Duodenal mucosa (tissue), 2 donors: ENCODE measurements at regions not wholly inside any gene's neighbourhood (a gene's known extent, or its start where the extent isn't known, plus 50 kb on each side); places are given as distances from the start of the nearest gene placed in this dataset.

Experiments
- H3K27ac ChIP-seq: one replicate; pipeline ENCODE4 v1.7.0; 2013; ENCODE audit warnings: low read depth, low read length
- H3K27me3 ChIP-seq, 2 donors: one replicate each; pipeline ENCODE4 v1.7.0; 2013; ENCODE audit warnings: low read length in 2 of 2, control low read depth in 1 of 2; ENCODE audit not compliant: insufficient read depth in 2 of 2, control insufficient read depth in 1 of 2
- H3K36me3 ChIP-seq, 2 donors: one replicate each; pipeline ENCODE4 v1.7.0; 2013; ENCODE audit warnings: low read length in 2 of 2, control low read depth in 1 of 2; ENCODE audit not compliant: insufficient read depth in 2 of 2, control insufficient read depth in 1 of 2
- H3K4me1 ChIP-seq, 2 donors: one replicate each; pipeline ENCODE4 v1.7.0; 2013; ENCODE audit warnings: low read length in 2 of 2, control low read depth in 1 of 2; ENCODE audit not compliant: insufficient read depth in 2 of 2, control insufficient read depth in 1 of 2
- H3K4me3 ChIP-seq, 2 donors: one replicate each; pipeline ENCODE4 v1.7.0; 2013; ENCODE audit warnings: low read length in 2 of 2, low read depth in 1 of 2
- H3K9ac ChIP-seq, 2 donors: one replicate each; pipeline ENCODE4 v1.7.0; 2013; ENCODE audit warnings: low read length in 2 of 2, low read depth in 1 of 2
- H3K9me3 ChIP-seq, 2 donors: one replicate each; pipeline ENCODE4 v1.7.0; 2013; ENCODE audit warnings: low read length in 2 of 2, control low read depth in 1 of 2; ENCODE audit not compliant: control insufficient read depth in 1 of 2

DNA sequence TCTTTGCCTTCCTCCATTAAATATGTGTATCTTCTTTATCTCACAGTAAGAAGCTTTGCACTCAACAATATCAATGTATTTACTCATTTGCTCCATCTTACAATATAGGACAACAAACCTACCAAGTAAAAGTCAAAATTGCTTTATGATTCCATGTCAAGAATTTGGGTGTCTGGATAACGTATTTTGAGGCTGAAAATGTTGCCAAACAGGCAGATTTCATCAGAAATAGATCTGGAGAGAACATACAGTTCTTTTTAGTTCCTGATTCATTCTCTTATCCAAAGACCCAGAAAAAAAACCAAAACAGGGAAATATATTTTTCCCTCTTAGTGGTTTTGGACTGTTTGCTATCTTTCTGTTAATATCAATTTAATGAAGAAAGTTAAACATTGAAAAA is 621.1 kb downstream of the STK39 start:
- no peak overlapping the region for H3K9ac ChIP-seq
- H3K9me3 ChIP-seq, result no peaks in the 10 kb centered on the region
- no peaks in the 10 kb centered on the region for H3K4me1 ChIP-seq
- H3K27me3 ChIP-seq, result no peaks in the 10 kb centered on the region
- H3K36me3 ChIP-seq, result no peaks in the 10 kb centered on the region
- no peak overlapping the region for H3K4me3 ChIP-seq
- no peak overlapping the region for H3K27ac ChIP-seq

DNA sequence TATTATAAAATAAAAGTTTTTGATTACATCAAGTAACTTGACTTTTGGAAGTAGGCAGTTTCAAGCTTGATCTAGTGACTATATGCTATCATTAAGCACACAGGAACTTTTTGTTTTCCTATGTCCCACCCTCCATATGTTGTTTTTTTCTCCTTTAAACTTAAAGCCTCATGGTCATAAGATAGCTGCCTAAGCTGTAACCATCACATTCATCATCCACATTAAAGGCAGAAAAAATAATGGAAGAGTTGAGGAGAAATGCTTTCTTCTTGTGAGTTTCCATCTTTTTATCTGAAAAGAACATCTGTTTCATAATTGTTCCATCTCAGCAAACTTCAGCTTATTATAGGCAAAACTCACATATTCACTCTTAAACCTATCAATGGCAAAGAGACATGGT is 630.4 kb downstream of the STK39 start:
- no peak overlapping the region for H3K4me3 ChIP-seq
- no peaks in the 10 kb centered on the region for H3K9me3 ChIP-seq
- no peaks in the 10 kb centered on the region for H3K27me3 ChIP-seq
- no peaks in the 10 kb centered on the region for H3K36me3 ChIP-seq
- no peaks in the 10 kb centered on the region for H3K4me1 ChIP-seq
- H3K27ac ChIP-seq, result no peak overlapping the region
- H3K9ac ChIP-seq, result no peak overlapping the region

DNA sequence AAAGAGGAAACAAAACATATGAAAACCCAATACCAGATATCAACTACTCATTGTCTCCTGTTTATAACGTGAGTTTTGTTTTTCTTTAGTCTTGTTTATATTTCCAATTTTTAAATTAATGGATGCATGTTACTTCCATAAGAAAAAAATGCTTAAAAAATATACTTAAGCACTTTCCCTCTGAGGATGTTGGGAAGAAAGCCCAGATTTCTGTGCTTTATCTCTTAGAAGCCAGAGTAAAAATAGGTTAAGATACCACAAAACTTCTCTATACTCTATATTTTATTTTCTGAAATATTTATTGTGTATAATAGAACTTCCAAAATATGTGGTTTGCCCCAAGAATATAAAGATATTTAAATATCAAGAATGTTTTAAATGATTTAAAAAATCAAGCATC is 633.9 kb downstream of the STK39 start:
- no peaks in the 10 kb centered on the region for H3K4me1 ChIP-seq
- no peak overlapping the region for H3K27ac ChIP-seq
- H3K4me3 ChIP-seq, result no peak overlapping the region
- no peaks in the 10 kb centered on the region for H3K9me3 ChIP-seq
- no peaks in the 10 kb centered on the region for H3K27me3 ChIP-seq
- no peaks in the 10 kb centered on the region for H3K36me3 ChIP-seq
- H3K9ac ChIP-seq, result no peak overlapping the region

DNA sequence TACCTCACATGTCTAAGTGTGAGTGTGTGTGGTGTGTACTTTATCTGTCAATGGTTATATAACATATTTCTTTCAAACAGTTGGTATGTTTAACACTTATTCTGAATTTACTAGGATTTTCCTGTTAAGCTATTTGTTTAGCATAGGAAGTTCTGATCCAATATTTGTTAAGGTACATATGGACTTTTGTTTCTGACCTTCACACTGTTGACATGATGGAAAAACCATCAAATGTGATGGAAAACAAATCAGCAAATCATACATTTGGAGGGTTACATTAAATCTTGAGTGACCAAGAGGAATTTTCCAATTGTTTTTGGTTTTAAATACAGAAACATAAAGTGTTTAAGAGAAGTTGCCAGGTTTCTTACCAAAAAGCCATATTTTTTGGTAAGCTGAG is 638.9 kb downstream of the STK39 start:
- H3K9ac ChIP-seq, result no peak overlapping the region
- no peaks in the 10 kb centered on the region for H3K27me3 ChIP-seq
- no peaks in the 10 kb centered on the region for H3K9me3 ChIP-seq

DNA sequence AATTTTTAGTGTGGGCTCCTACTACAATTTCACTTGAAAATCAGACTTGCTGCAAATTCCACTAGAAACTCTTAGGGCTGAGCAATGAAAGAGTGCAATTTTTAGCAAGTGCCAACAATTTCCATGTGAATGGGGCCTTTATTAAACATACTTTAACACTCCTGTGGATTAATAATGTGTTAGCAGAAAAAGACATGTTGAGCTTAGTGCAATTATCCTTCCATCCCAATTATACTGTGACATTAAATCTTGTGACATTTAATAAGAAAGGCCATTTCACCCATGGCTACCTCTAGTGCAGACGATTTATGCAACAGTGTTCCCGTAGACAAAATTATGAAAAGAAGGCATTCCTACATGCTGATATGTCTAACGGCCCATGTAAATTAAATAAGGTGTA is 639.7 kb downstream of the STK39 start:
- H3K4me3 ChIP-seq, result no peak overlapping the region
- no peaks in the 10 kb centered on the region for H3K9me3 ChIP-seq
- H3K36me3 ChIP-seq, result no peaks in the 10 kb centered on the region
- H3K27ac ChIP-seq, result no peak overlapping the region
- H3K9ac ChIP-seq, result no peak overlapping the region
- no peaks in the 10 kb centered on the region for H3K27me3 ChIP-seq
- H3K4me1 ChIP-seq, result no peaks in the 10 kb centered on the region

More for the DNA sequence above, 638.9 kb downstream of the STK39 start:
- H3K27ac ChIP-seq, result no peak overlapping the region
- no peak overlapping the region for H3K4me3 ChIP-seq
- H3K4me1 ChIP-seq, result no peaks in the 10 kb centered on the region
- H3K36me3 ChIP-seq, result no peaks in the 10 kb centered on the region

DNA sequence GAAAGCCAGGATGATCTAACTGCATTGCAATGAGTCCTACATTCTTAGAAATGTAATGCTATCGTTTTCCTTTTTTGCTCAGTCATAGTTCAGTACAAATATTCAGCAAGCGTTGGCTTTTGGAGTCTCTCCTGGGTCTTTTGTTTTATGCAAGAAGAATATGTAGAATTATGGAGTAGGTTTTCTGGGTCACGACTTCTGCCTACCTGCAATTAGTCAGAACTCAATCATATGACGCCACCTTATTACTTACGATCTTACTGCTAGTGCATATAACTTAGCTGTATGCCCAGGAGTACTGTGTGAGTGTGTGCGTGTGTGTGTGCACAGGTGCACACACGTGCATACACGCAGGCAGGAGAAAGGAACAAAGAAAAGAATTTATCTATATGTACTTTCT is 640.2 kb downstream of the STK39 start:
- no peak overlapping the region for H3K9ac ChIP-seq
- no peaks in the 10 kb centered on the region for H3K9me3 ChIP-seq
- H3K36me3 ChIP-seq, result no peaks in the 10 kb centered on the region
- no peaks in the 10 kb centered on the region for H3K27me3 ChIP-seq
- no peaks in the 10 kb centered on the region for H3K4me1 ChIP-seq
- no peak overlapping the region for H3K4me3 ChIP-seq
- H3K27ac ChIP-seq, result no peak overlapping the region

DNA sequence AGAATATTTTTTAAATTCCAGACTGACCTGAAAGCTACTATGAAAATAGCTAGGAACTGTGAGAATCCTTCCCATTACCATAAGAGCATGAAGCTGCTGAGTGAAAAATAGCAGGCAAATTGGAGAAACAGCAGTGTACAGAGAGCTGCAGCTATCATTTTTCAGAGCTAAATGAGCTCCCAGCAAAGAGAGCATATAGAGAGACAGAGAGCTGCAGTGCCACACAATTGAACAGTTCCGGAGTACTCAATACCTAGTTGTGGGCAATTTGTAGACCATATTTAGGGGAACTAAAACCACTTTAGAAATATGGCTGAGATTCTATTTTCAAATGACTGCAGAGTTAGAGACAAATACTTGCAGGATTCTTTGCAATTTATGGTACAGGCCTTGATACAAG is 645.3 kb downstream of the STK39 start:
- Histone ChIP-seq H3K9ac (no peak overlapping the region), H3K4me1 (no peaks in the 10 kb centered on the region), H3K4me3 (no peak overlapping the region), H3K27ac (no peak overlapping the region), H3K9me3 (no peaks in the 10 kb centered on the region), H3K27me3 (no peaks in the 10 kb centered on the region), H3K36me3 (no peaks in the 10 kb centered on the region)

DNA sequence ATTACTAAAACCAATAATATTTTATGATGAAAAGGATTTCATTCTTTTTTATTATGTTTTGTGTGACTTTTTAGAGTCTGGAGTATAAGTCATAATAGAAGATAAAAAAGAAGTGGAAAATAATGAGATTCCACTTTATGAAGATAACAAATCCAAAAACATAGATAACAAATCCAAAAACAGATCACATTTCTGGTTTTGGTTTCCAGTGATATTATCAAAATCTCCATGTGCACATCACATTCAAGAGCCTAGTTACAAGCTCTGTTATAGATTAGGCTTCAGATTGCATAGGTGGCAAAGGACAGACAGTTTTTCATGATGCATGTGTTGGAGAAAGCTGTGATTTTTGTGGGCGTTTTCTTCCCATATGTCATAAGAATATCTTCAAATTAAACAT is 648.2 kb downstream of the STK39 start:
- Histone ChIP-seq H3K4me3 (no peak overlapping the region), H3K9me3 (no peaks in the 10 kb centered on the region), H3K36me3 (no peaks in the 10 kb centered on the region), H3K9ac (no peak overlapping the region), H3K4me1 (no peaks in the 10 kb centered on the region), H3K27ac (no peak overlapping the region), H3K27me3 (no peaks in the 10 kb centered on the region)

DNA sequence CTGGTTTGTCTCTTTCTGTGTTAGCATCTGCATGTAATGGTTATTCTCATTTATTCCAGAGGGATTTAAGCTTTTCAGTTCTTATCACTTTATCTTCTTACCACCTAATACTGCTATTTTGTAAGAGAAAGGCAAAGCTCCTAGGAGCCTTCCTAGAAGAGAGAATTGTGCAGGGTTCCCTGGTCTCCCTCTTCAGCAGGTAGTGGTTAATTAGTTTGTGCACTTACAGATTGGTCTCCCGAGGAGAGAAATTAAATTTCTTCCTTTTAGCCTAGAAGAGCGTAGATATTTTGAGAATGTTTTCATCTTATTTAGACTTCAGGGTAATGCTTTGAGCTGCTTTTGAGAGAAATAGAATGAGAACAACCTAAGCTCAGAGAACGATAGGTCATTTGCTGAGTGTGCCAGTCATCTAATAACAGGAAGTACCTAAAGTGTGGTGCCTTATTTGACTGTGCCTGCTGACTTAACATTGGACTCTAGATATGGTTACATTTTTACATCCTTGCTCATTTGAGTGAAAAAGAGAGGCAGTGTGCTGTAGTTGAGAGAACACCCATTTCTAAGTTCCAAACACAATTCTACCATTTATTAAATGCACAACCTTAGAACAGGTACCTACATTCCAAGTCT is 651.4 kb downstream of the STK39 start:
- Histone ChIP-seq H3K4me3 (no peak overlapping the region), H3K9ac (no peak overlapping the region), H3K27ac (no peak overlapping the region), H3K36me3 (no peaks in the 10 kb centered on the region), H3K9me3 (no peaks in the 10 kb centered on the region), H3K27me3 (no peaks in the 10 kb centered on the region), H3K4me1 (no peaks in the 10 kb centered on the region)

DNA sequence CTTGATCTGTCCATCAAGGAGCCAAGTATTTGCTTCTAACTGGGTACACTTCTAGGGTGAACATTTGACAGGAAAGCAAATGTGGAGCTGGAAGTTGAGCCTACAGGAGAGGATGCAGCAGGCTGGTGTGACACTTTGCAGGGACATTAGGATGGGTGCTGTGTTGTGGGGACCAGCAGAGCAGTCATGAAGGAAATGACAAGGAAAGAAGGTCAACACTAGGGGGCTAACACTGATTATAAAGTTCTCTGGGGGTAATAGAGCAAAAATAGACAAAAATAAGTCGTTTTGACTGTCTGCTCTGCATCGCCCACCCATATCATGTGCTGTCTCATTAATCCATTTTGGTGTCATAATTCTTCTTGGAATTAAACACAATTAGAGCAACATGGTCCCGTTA is 652.4 kb downstream of the STK39 start:
- no peak overlapping the region for H3K27ac ChIP-seq
- H3K27me3 ChIP-seq, result no peaks in the 10 kb centered on the region
- H3K9me3 ChIP-seq, result no peaks in the 10 kb centered on the region
- H3K36me3 ChIP-seq, result no peaks in the 10 kb centered on the region
- no peak overlapping the region for H3K4me3 ChIP-seq
- no peaks in the 10 kb centered on the region for H3K4me1 ChIP-seq
- no peak overlapping the region for H3K9ac ChIP-seq

DNA sequence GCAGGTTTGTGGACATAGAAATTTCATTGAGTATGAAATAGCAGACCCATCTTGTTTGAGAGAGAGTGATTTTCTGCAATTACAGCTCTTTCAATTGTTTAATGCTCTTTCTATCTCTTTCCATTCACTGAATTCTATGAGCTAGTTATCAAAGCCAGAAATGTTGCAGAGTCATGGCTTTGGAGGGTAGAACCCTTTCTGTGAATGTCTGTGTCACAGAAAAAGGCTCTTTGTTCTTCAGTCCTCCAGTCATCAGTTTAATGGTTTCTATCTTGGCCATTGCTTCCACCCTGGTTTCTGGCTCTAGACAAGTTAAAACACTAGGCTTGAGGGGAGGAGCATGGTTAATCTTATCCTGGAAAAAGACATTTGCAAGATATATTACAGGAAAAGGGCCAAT is 655.0 kb downstream of the STK39 start:
- Histone ChIP-seq H3K4me3 (no peak overlapping the region), H3K4me1 (no peaks in the 10 kb centered on the region), H3K36me3 (no peaks in the 10 kb centered on the region), H3K9ac (no peak overlapping the region), H3K9me3 (no peaks in the 10 kb centered on the region), H3K27ac (no peak overlapping the region), H3K27me3 (no peaks in the 10 kb centered on the region)
